Esophagus muscularis mucosa (tissue), 4 donors: ENCODE measurements at regions not wholly inside any gene's neighbourhood (a gene's known extent, or its start where the extent isn't known, plus 50 kb on each side); places are given as distances from the start of the nearest gene placed in this dataset.

Experiments used
- DNase-seq: peaks from one replicate; pipeline ENCODE4 v3.0.0-alpha.2; 2017; ENCODE audit errors: extremely low spot score
- H3K27ac ChIP-seq, 4 donors: fragments of 200-600 bp; sonication (generic); replicated peaks in 1 of 4; 1 replicate in 3 of 4; 2 replicates in 1 of 4; pipeline ENCODE4 v1.5.1; 2016 to 2019; ENCODE audit warnings: mild to moderate bottlenecking in 1 of 4
- H3K27me3 ChIP-seq, 4 donors: fragments of 200-600 bp; sonication (generic); one replicate each; pipeline versions ENCODE4 v1.5.1 to v1.6.0; 2016 to 2019
- H3K36me3 ChIP-seq, 4 donors: fragments of 200-600 bp; sonication (generic); one replicate each; pipeline ENCODE4 v1.5.1; 2016 to 2019
- H3K4me1 ChIP-seq, 4 donors: fragments of 200-600 bp; sonication (generic); one replicate each; pipeline ENCODE4 v1.5.1; 2016 to 2019
- H3K4me3 ChIP-seq, 4 donors: fragments of 200-600 bp; sonication (generic); 1 replicate in 2 of 4; 2 replicates in 2 of 4; pipeline ENCODE4 v1.5.1; 2016 to 2019; ENCODE audit warnings: mild to moderate bottlenecking in 4 of 4, moderate library complexity in 1 of 4
- H3K9me3 ChIP-seq, 4 donors: fragments of 200-600 bp; sonication (generic); 1 replicate in 3 of 4; 2 replicates in 1 of 4; pipeline ENCODE4 v1.5.1; 2016 to 2019
- EP300 ChIP-seq: sonication (generic); formaldehyde crosslinking; IDR thresholded peaks from one replicate; pipeline ENCODE4 v1.6.1; 2017; ENCODE audit warnings: antibody characterized with exemption
- POLR2A ChIP-seq: fragments of 450-650 bp; IDR thresholded peaks from one replicate; pipeline ENCODE4 v1.6.1; 2017; ENCODE audit warnings: antibody characterized with exemption, moderate library complexity, mild to moderate bottlenecking, low read depth
- POLR2AphosphoS5 ChIP-seq, 2 donors: sonication (generic); formaldehyde crosslinking; IDR thresholded peaks; one replicate each; pipeline ENCODE4 v1.6.1; 2017; ENCODE audit warnings: antibody characterized with exemption in 2 of 2
- WGBS: methylation state at CpG from one replicate; pipeline ENCODE4 v1.1.5; 2018; 5-methylcytosine and 5-hydroxymethylcytosine counted together
- intact Hi-C: fragments of 100-400 bp; cut with DNase I; formaldehyde crosslinking; loops from one replicate; pipeline ENCODE4 v1.15.1; 2023
- TF ChIP-seq, protein P1 (sequence below), 3 experiments: fragments of 200-600 bp in 2 of 3; fragments of 450-650 bp in 1 of 3; sonication (generic) in 2 of 3; IDR thresholded peaks; one replicate each; pipeline ENCODE4 v1.5.1; 2017 to 2019; ENCODE audit warnings: antibody characterized with exemption in 3 of 3, mild to moderate bottlenecking in 2 of 3, moderate library complexity in 1 of 3

DNA sequence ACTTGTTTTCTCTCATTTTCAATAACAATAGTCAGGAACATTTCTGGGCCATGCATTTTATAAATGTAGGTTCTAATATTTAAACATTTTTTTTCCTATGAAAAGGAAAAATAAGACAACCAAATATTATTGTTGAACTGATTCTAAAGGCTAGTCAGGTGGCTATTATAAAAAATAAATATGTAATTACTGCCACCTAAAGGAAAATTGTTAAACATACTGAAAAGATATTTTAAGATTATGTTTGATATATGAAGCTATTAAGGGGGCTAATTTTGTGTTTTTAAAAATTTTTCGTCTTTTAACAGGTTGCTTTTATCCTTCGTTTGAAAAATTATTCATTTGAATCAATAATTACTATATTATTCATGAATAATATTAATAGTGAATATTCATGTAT lies 62.2 kb upstream of the FDX1 start:
- H3K36me3 ChIP-seq, result no peaks in the 10 kb centered on the region
- WGBS, result 68% methylated on average over 2 of the region's 2 CpGs
- H3K9me3 ChIP-seq, result no peaks in the 10 kb centered on the region
- no peak overlapping the region for H3K4me3 ChIP-seq
- no peaks in the 10 kb centered on the region for H3K27me3 ChIP-seq
- H3K27ac ChIP-seq, result no peak overlapping the region
- H3K4me1 ChIP-seq, result peaks cover 15 to 27% (median 24%) of the 10 kb centered on the region in 4 donors
- TF ChIP-seq, protein P1, sequence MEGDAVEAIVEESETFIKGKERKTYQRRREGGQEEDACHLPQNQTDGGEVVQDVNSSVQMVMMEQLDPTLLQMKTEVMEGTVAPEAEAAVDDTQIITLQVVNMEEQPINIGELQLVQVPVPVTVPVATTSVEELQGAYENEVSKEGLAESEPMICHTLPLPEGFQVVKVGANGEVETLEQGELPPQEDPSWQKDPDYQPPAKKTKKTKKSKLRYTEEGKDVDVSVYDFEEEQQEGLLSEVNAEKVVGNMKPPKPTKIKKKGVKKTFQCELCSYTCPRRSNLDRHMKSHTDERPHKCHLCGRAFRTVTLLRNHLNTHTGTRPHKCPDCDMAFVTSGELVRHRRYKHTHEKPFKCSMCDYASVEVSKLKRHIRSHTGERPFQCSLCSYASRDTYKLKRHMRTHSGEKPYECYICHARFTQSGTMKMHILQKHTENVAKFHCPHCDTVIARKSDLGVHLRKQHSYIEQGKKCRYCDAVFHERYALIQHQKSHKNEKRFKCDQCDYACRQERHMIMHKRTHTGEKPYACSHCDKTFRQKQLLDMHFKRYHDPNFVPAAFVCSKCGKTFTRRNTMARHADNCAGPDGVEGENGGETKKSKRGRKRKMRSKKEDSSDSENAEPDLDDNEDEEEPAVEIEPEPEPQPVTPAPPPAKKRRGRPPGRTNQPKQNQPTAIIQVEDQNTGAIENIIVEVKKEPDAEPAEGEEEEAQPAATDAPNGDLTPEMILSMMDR (IDR thresholded peaks at IDR 0.05), result peak; percentile 16 to 25 (median 22)
- TF ChIP-seq EP300 (no peak), POLR2AphosphoS5 (IDR thresholded peaks at IDR 0.05) (no peak), POLR2A (no peak)
- intact Hi-C loops, result no loop called here
- DNase-seq, result no peak

DNA sequence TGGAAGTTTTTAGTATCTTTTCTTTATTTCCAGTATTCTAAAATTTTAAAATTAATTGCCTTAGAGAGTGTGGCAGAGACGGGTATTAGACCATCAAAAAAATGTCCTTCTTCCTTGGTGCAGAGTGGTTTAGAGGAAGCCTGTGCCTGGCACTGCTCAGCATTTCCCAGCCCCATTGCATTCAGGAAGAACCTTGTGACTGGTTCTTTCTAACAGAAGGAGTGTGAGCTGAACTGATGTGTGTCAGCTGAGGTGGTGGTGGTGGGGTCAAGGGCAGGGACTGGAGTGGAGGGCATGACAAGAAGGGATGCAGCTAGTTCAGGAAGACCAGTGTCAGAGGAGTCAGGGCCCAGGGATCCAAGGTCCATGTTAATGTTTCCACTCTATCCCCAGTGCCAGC lies 58.7 kb upstream of the FDX1 start:
- Histone ChIP-seq H3K36me3 (no peaks in the 10 kb centered on the region), H3K27me3 (no peaks in the 10 kb centered on the region), H3K4me3 (no peak overlapping the region), H3K27ac (no peak overlapping the region), H3K4me1 (peaks cover 11 to 13% (median 12%) of the 10 kb centered on the region in 4 donors), H3K9me3 (no peaks in the 10 kb centered on the region)
- no peak for DNase-seq
- WGBS, result 81% methylated on average over 1 of the region's 1 CpG
- TF ChIP-seq POLR2AphosphoS5 (IDR thresholded peaks at IDR 0.05), result no peak
- TF ChIP-seq EP300, result no peak
- TF ChIP-seq POLR2A, result no peak
- TF ChIP-seq, protein P1 (IDR thresholded peaks at IDR 0.05), result no peak
- intact Hi-C loops, result loop anchor here (10.0 kb wide), 1 partner anchor 426 kb away; no protein-coding TSS in a partner anchor

- WGBS, result 58% methylated on average over 5 of the region's 5 CpGs
- Histone ChIP-seq H3K4me1 (peaks cover 11 to 15% (median 12%) of the 10 kb centered on the region in 4 donors), H3K9me3 (no peaks in the 10 kb centered on the region), H3K4me3 (no peak overlapping the region), H3K27ac (peak overlapping the region in 1 of 4 donors; percentile 53), H3K36me3 (no peaks in the 10 kb centered on the region), H3K27me3 (no peaks in the 10 kb centered on the region)
- TF ChIP-seq, protein P1 (IDR thresholded peaks at IDR 0.05), result no peak
- TF ChIP-seq POLR2A (no peak), POLR2AphosphoS5 (IDR thresholded peaks at IDR 0.05) (no peak), EP300 (no peak)
- no peak for DNase-seq
- intact Hi-C loops, result loop anchor here (10.0 kb wide), 1 partner anchor 428 kb away; no protein-coding TSS in a partner anchor
Measured at GRCh38 chr11:110373051-110373702, 56.6 kb upstream of the FDX1 start.

- Histone ChIP-seq H3K9me3 (no peaks in the 10 kb centered on the region), H3K27ac (no peak overlapping the region), H3K27me3 (no peaks in the 10 kb centered on the region), H3K4me3 (no peak overlapping the region), H3K4me1 (peaks cover 11 to 15% (median 12%) of the 10 kb centered on the region in 4 donors), H3K36me3 (no peaks in the 10 kb centered on the region)
- intact Hi-C loops, result loop anchor here (5.0 to 10.0 kb wide), 3 partner anchors 57 to 430 kb away; partner anchors contain the start of gene RDX
- DNase-seq, result no peak
- TF ChIP-seq EP300 (no peak), POLR2AphosphoS5 (IDR thresholded peaks at IDR 0.05) (no peak)
Measured at GRCh38 chr11:110374921-110375320, 54.8 kb upstream of the FDX1 start.

DNA sequence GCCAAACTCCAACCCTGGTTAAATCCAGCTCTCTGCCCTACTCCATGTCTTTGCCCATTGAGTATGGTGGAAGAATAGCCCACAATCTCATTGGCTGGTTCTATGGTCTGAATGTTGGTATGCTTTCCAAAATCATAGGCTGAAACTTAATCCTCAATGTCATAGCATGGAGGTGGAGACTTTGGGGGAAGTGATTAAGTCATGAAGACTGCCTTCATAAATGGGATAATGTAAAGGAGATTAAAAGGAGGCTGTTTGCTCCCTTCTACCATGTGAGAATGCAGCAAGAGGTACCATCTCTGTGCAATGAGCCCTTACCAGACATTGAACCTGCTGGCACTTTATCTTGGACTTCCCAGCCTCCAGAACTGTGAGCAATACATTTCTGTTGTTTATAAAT lies 54.4 kb upstream of the FDX1 start:
- H3K36me3 ChIP-seq, result no peaks in the 10 kb centered on the region
- no peak for TF ChIP-seq EP300
- no peak for TF ChIP-seq POLR2AphosphoS5 (IDR thresholded peaks at IDR 0.05)
- TF ChIP-seq, protein P1 (IDR thresholded peaks at IDR 0.05), result no peak
- no peak for TF ChIP-seq POLR2A
- intact Hi-C loops, result loop anchor here (5.0 to 10.0 kb wide), 3 partner anchors 57 to 431 kb away; partner anchors contain the start of gene RDX

More for the DNA sequence above, 54.4 kb upstream of the FDX1 start:
- no peaks in the 10 kb centered on the region for H3K27me3 ChIP-seq
- no peaks in the 10 kb centered on the region for H3K9me3 ChIP-seq
- peaks cover 11 to 15% (median 12%) of the 10 kb centered on the region in 4 donors for H3K4me1 ChIP-seq
- no peak overlapping the region for H3K4me3 ChIP-seq
- no peak for DNase-seq
- no peak overlapping the region for H3K27ac ChIP-seq
